ENCODE measurements at regions not wholly inside any gene's neighbourhood (a gene's known extent, or its start where the extent isn't known, plus 50 kb on each side); places are given as distances from the start of the nearest gene placed in this dataset.

- Histone ChIP-seq H3K9me3 (ENCODE audit: control insufficient read depth in 2 of 2, insufficient read depth in 1 of 2, low read depth in 1 of 2, low read length in 1 of 2) (no peaks in the 10 kb centered on the region), H3K27ac (ENCODE audit: low read depth in 2 of 2, low read length in 1 of 2) (no peak overlapping the region), H3K36me3 (ENCODE audit: control insufficient read depth in 2 of 2, insufficient read depth in 2 of 2, low read length in 1 of 2) (no peaks in the 10 kb centered on the region), H3K4me3 (ENCODE audit: low read depth in 1 of 2, low read length in 2 of 2) (no peak overlapping the region), H3K27me3 (ENCODE audit: control insufficient read depth in 1 of 2, insufficient read depth in 2 of 2, low read length in 2 of 2) (no peaks in the 10 kb centered on the region), H3K4me1 (ENCODE audit: control insufficient read depth in 2 of 2, insufficient read depth in 2 of 2, low read length in 1 of 2) (no peaks in the 10 kb centered on the region)
- WGBS, 2 donors, result 35 to 61% methylated on average over 4 of the region's 4 CpGs
Measured at GRCh38 chr1:57633056-57633455, 209.2 kb upstream of the DAB1 start.

GRCh38 chr1:57632401-57632800 is 208.5 kb upstream of the DAB1 start:
- WGBS, 2 donors, result 56 to 74% methylated on average over 3 of the region's 3 CpGs
- H3K27ac ChIP-seq (ENCODE audit: low read depth in 2 of 2, low read length in 1 of 2), result no peak overlapping the region
- no peaks in the 10 kb centered on the region for H3K27me3 ChIP-seq (ENCODE audit: control insufficient read depth in 1 of 2, insufficient read depth in 2 of 2, low read length in 2 of 2)
- H3K4me3 ChIP-seq (ENCODE audit: low read depth in 1 of 2, low read length in 2 of 2), result no peak overlapping the region
- H3K9me3 ChIP-seq (ENCODE audit: control insufficient read depth in 2 of 2, insufficient read depth in 1 of 2, low read depth in 1 of 2, low read length in 1 of 2), result no peaks in the 10 kb centered on the region
- H3K36me3 ChIP-seq (ENCODE audit: control insufficient read depth in 2 of 2, insufficient read depth in 2 of 2, low read length in 1 of 2), result no peaks in the 10 kb centered on the region
- H3K4me1 ChIP-seq (ENCODE audit: control insufficient read depth in 2 of 2, insufficient read depth in 2 of 2, low read length in 1 of 2), result no peaks in the 10 kb centered on the region

- H3K36me3 ChIP-seq (ENCODE audit: control insufficient read depth in 2 of 2, insufficient read depth in 2 of 2, low read length in 1 of 2), result no peaks in the 10 kb centered on the region
- H3K27me3 ChIP-seq (ENCODE audit: control insufficient read depth in 1 of 2, insufficient read depth in 2 of 2, low read length in 2 of 2), result no peaks in the 10 kb centered on the region
- no peak overlapping the region for H3K4me3 ChIP-seq (ENCODE audit: low read depth in 1 of 2, low read length in 2 of 2)
- no peak overlapping the region for H3K27ac ChIP-seq (ENCODE audit: low read depth in 2 of 2, low read length in 1 of 2)
- H3K9me3 ChIP-seq (ENCODE audit: control insufficient read depth in 2 of 2, insufficient read depth in 1 of 2, low read depth in 1 of 2, low read length in 1 of 2), result no peaks in the 10 kb centered on the region
- H3K4me1 ChIP-seq (ENCODE audit: control insufficient read depth in 2 of 2, insufficient read depth in 2 of 2, low read length in 1 of 2), result no peaks in the 10 kb centered on the region
Measured at GRCh38 chr1:57627612-57628011, 203.8 kb upstream of the DAB1 start.

- no peaks in the 10 kb centered on the region for H3K27me3 ChIP-seq (ENCODE audit: control insufficient read depth in 1 of 2, insufficient read depth in 2 of 2, low read length in 2 of 2)
- H3K4me3 ChIP-seq (ENCODE audit: low read depth in 1 of 2, low read length in 2 of 2), result no peak overlapping the region
- no peaks in the 10 kb centered on the region for H3K36me3 ChIP-seq (ENCODE audit: control insufficient read depth in 2 of 2, insufficient read depth in 2 of 2, low read length in 1 of 2)
- H3K9me3 ChIP-seq (ENCODE audit: control insufficient read depth in 2 of 2, insufficient read depth in 1 of 2, low read depth in 1 of 2, low read length in 1 of 2), result no peaks in the 10 kb centered on the region
- H3K4me1 ChIP-seq (ENCODE audit: control insufficient read depth in 2 of 2, insufficient read depth in 2 of 2, low read length in 1 of 2), result no peaks in the 10 kb centered on the region
- H3K27ac ChIP-seq (ENCODE audit: low read depth in 2 of 2, low read length in 1 of 2), result no peak overlapping the region
- WGBS, 2 donors, result 74 to 75% methylated on average over 3 of the region's 3 CpGs
Measured at GRCh38 chr1:57623791-57624538, 200.1 kb upstream of the DAB1 start.

GRCh38 chr1:57623039-57623790 is 199.4 kb upstream of the DAB1 start:
- H3K4me3 ChIP-seq (ENCODE audit: low read depth in 1 of 2, low read length in 2 of 2), result no peak overlapping the region
- H3K9me3 ChIP-seq (ENCODE audit: control insufficient read depth in 2 of 2, insufficient read depth in 1 of 2, low read depth in 1 of 2, low read length in 1 of 2), result no peaks in the 10 kb centered on the region
- no peaks in the 10 kb centered on the region for H3K4me1 ChIP-seq (ENCODE audit: control insufficient read depth in 2 of 2, insufficient read depth in 2 of 2, low read length in 1 of 2)
- 27 to 51% methylated on average over 18 of the region's 18 CpGs for WGBS, 2 donors
- H3K27ac ChIP-seq (ENCODE audit: low read depth in 2 of 2, low read length in 1 of 2), result no peak overlapping the region
- no peaks in the 10 kb centered on the region for H3K36me3 ChIP-seq (ENCODE audit: control insufficient read depth in 2 of 2, insufficient read depth in 2 of 2, low read length in 1 of 2)
- no peaks in the 10 kb centered on the region for H3K27me3 ChIP-seq (ENCODE audit: control insufficient read depth in 1 of 2, insufficient read depth in 2 of 2, low read length in 2 of 2)

GRCh38 chr1:57621776-57622175 is 197.9 kb upstream of the DAB1 start:
- no peaks in the 10 kb centered on the region for H3K27me3 ChIP-seq (ENCODE audit: control insufficient read depth in 1 of 2, insufficient read depth in 2 of 2, low read length in 2 of 2)
- no peaks in the 10 kb centered on the region for H3K4me1 ChIP-seq (ENCODE audit: control insufficient read depth in 2 of 2, insufficient read depth in 2 of 2, low read length in 1 of 2)
- H3K9me3 ChIP-seq (ENCODE audit: control insufficient read depth in 2 of 2, insufficient read depth in 1 of 2, low read depth in 1 of 2, low read length in 1 of 2), result no peaks in the 10 kb centered on the region
- 37 to 44% methylated on average over 1 of the region's 1 CpG for WGBS, 2 donors
- no peak overlapping the region for H3K4me3 ChIP-seq (ENCODE audit: low read depth in 1 of 2, low read length in 2 of 2)
- H3K36me3 ChIP-seq (ENCODE audit: control insufficient read depth in 2 of 2, insufficient read depth in 2 of 2, low read length in 1 of 2), result no peaks in the 10 kb centered on the region
- H3K27ac ChIP-seq (ENCODE audit: low read depth in 2 of 2, low read length in 1 of 2), result no peak overlapping the region

GRCh38 chr1:57620605-57621004 is 196.7 kb upstream of the DAB1 start:
- Histone ChIP-seq H3K27ac (ENCODE audit: low read depth in 2 of 2, low read length in 1 of 2) (no peak overlapping the region), H3K4me1 (ENCODE audit: control insufficient read depth in 2 of 2, insufficient read depth in 2 of 2, low read length in 1 of 2) (no peaks in the 10 kb centered on the region), H3K9me3 (ENCODE audit: control insufficient read depth in 2 of 2, insufficient read depth in 1 of 2, low read depth in 1 of 2, low read length in 1 of 2) (no peaks in the 10 kb centered on the region), H3K4me3 (ENCODE audit: low read depth in 1 of 2, low read length in 2 of 2) (no peak overlapping the region), H3K36me3 (ENCODE audit: control insufficient read depth in 2 of 2, insufficient read depth in 2 of 2, low read length in 1 of 2) (no peaks in the 10 kb centered on the region), H3K27me3 (ENCODE audit: control insufficient read depth in 1 of 2, insufficient read depth in 2 of 2, low read length in 2 of 2) (no peaks in the 10 kb centered on the region)
- WGBS, 2 donors, result 55 to 66% methylated on average over 4 of the region's 4 CpGs

- Histone ChIP-seq H3K4me1 (ENCODE audit: control insufficient read depth in 2 of 2, insufficient read depth in 2 of 2, low read length in 1 of 2) (no peaks in the 10 kb centered on the region), H3K4me3 (ENCODE audit: low read depth in 1 of 2, low read length in 2 of 2) (no peak overlapping the region), H3K9me3 (ENCODE audit: control insufficient read depth in 2 of 2, insufficient read depth in 1 of 2, low read depth in 1 of 2, low read length in 1 of 2) (no peaks in the 10 kb centered on the region), H3K27me3 (ENCODE audit: control insufficient read depth in 1 of 2, insufficient read depth in 2 of 2, low read length in 2 of 2) (no peaks in the 10 kb centered on the region), H3K27ac (ENCODE audit: low read depth in 2 of 2, low read length in 1 of 2) (no peak overlapping the region), H3K36me3 (ENCODE audit: control insufficient read depth in 2 of 2, insufficient read depth in 2 of 2, low read length in 1 of 2) (no peaks in the 10 kb centered on the region)
- WGBS, 2 donors, result 91 to 95% methylated on average over 4 of the region's 4 CpGs
Measured at GRCh38 chr1:57616921-57617320, 193.1 kb upstream of the DAB1 start.

GRCh38 chr1:57615956-57616355 is 192.1 kb upstream of the DAB1 start:
- Histone ChIP-seq H3K27ac (ENCODE audit: low read depth in 2 of 2, low read length in 1 of 2) (no peak overlapping the region), H3K9me3 (ENCODE audit: control insufficient read depth in 2 of 2, insufficient read depth in 1 of 2, low read depth in 1 of 2, low read length in 1 of 2) (no peaks in the 10 kb centered on the region), H3K4me1 (ENCODE audit: control insufficient read depth in 2 of 2, insufficient read depth in 2 of 2, low read length in 1 of 2) (no peaks in the 10 kb centered on the region), H3K27me3 (ENCODE audit: control insufficient read depth in 1 of 2, insufficient read depth in 2 of 2, low read length in 2 of 2) (no peaks in the 10 kb centered on the region), H3K4me3 (ENCODE audit: low read depth in 1 of 2, low read length in 2 of 2) (no peak overlapping the region), H3K36me3 (ENCODE audit: control insufficient read depth in 2 of 2, insufficient read depth in 2 of 2, low read length in 1 of 2) (no peaks in the 10 kb centered on the region)
- WGBS, 2 donors, result 74 to 77% methylated on average over 4 of the region's 4 CpGs

- no peak overlapping the region for H3K4me3 ChIP-seq (ENCODE audit: low read depth in 1 of 2, low read length in 2 of 2)
- no peaks in the 10 kb centered on the region for H3K4me1 ChIP-seq (ENCODE audit: control insufficient read depth in 2 of 2, insufficient read depth in 2 of 2, low read length in 1 of 2)
- 75 to 83% methylated on average over 2 of the region's 2 CpGs for whole genome bisulfite sequencing, 2 donors
- no peaks in the 10 kb centered on the region for H3K9me3 ChIP-seq (ENCODE audit: control insufficient read depth in 2 of 2, insufficient read depth in 1 of 2, low read depth in 1 of 2, low read length in 1 of 2)
- H3K27ac ChIP-seq (ENCODE audit: low read depth in 2 of 2, low read length in 1 of 2), result no peak overlapping the region
- H3K36me3 ChIP-seq (ENCODE audit: control insufficient read depth in 2 of 2, insufficient read depth in 2 of 2, low read length in 1 of 2), result no peaks in the 10 kb centered on the region
- no peaks in the 10 kb centered on the region for H3K27me3 ChIP-seq (ENCODE audit: control insufficient read depth in 1 of 2, insufficient read depth in 2 of 2, low read length in 2 of 2)
Measured at GRCh38 chr1:57612833-57613232, 189.0 kb upstream of the DAB1 start.

All from esophagus (tissue), 2 donors.